K562 (cell line): ENCODE measurements at regions not wholly inside any gene's neighbourhood (a gene's known extent, or its start where the extent isn't known, plus 50 kb on each side); places are given as distances from the start of the nearest gene placed in this dataset.

Source experiments
- ATAC-seq: fragments of 200-7000 bp; cut with Tn5 transposase; 3 replicates; pipeline ENCODE4 v1.9.1; 2020; ENCODE audit warnings: moderate library complexity
- BruUV-seq: library from RNA; stranded (reverse); fragments of 400-500 nt; replicated peaks from 2 replicates; lab custom pipeline; 2021; lab: Mats Ljungman, UMichigan
- CTCF ChIA-PET: fragments of 300-600 bp; formaldehyde crosslinking; extraction: SDS; loops from one replicate; lab custom pipeline; 2021; ENCODE audit warnings: low intra/inter-chr PET ratio; lab: Yijun Ruan, JAX
- POLR2A ChIA-PET: fragments of 300-600, 350-650 bp; sonication (Branson Sonifier 250); formaldehyde crosslinking; extraction: SDS; loops from one replicate; lab custom pipeline; 2021; ENCODE audit warnings: antibody characterized with exemption, inconsistent platforms; lab: Yijun Ruan, JAX
- DNase-seq, 4 experiments: peaks; one replicate each; pipeline versions ENCODE4 v3.0.0 to v3.0.0-alpha.2; 2011 to 2018; ENCODE audit warnings: low spot score in 3 of 4, mixed read lengths in 3 of 4; ENCODE audit errors: extremely low read depth in 1 of 4
- FAIRE-seq: peaks from 2 replicates; lab custom pipeline; 2011; peaks lifted over from hg19 to GRCh38; lab: Jason Lieb, UNC
- H2AFZ ChIP-seq: 2 replicates; pipeline ENCODE4 v1.6.0; 2011; ENCODE audit warnings: low read depth, low read length, control low read depth, inconsistent platforms
- H3K27ac ChIP-seq: fragments of 200-600 bp; 3 replicates; pipeline ENCODE4 v1.8.0; 2011; ENCODE audit warnings: low read depth, mild to moderate bottlenecking, control low read depth, inconsistent platforms, low read length, moderate library complexity, mixed read lengths; ENCODE audit errors: extremely low read depth
- H3K27me3 ChIP-seq, 2 experiments: fragments of 300-600 bp in 1 of 2; 2 replicates in 1 of 2; 3 replicates in 1 of 2; pipeline versions ENCODE4 v1.6.0 to v1.8.0; 2011; ENCODE audit warnings: inconsistent platforms in 2 of 2, low read length in 2 of 2, mild to moderate bottlenecking in 1 of 2, mixed read lengths in 1 of 2, moderate library complexity in 1 of 2; ENCODE audit not compliant: control insufficient read depth in 2 of 2, insufficient read depth in 2 of 2
- H3K36me3 ChIP-seq: fragments of 300-600 bp; 3 replicates; pipeline ENCODE4 v1.8.0; 2011; ENCODE audit warnings: mild to moderate bottlenecking, low read length, inconsistent platforms; ENCODE audit not compliant: control insufficient read depth, insufficient read depth
- H3K4me1 ChIP-seq, 2 experiments: fragments of 200-600 bp in 1 of 2; replicated peaks in 1 of 2; 2 replicates in 1 of 2; 3 replicates in 1 of 2; pipeline versions ENCODE4 v1.5.1 to v1.8.0; 2011; ENCODE audit warnings: inconsistent platforms in 2 of 2, low read length in 2 of 2, mild to moderate bottlenecking in 1 of 2, mixed read lengths in 1 of 2, moderate library complexity in 1 of 2; ENCODE audit not compliant: control insufficient read depth in 2 of 2, insufficient read depth in 2 of 2
- H3K4me2 ChIP-seq: 2 replicates; pipeline ENCODE4 v1.6.1; 2011; ENCODE audit warnings: low read length, control low read depth, inconsistent platforms, mixed read lengths; ENCODE audit not compliant: insufficient read depth
- H3K4me3 ChIP-seq: fragments of 200-600 bp; sonication (generic), shearing (Covaris generic); 2 replicates; pipeline ENCODE4 v1.5.1; 2016; ENCODE audit warnings: control low read depth, inconsistent platforms
- H3K79me2 ChIP-seq: fragments of 200-600 bp; 3 replicates; pipeline ENCODE4 v1.8.0; 2011; ENCODE audit warnings: low read length, inconsistent platforms; ENCODE audit not compliant: control insufficient read depth, insufficient read depth
- H3K9ac ChIP-seq, 2 experiments: 2 replicates each; pipeline versions ENCODE4 v1.6.0 to v1.6.1; 2011; ENCODE audit warnings: low read depth in 2 of 2, low read length in 2 of 2, control low read depth in 1 of 2, inconsistent platforms in 1 of 2, mild to moderate bottlenecking in 1 of 2, mixed read lengths in 1 of 2; ENCODE audit not compliant: insufficient read depth in 1 of 2
- H3K9me1 ChIP-seq: one replicate; pipeline ENCODE4 v1.6.0; 2011; ENCODE audit warnings: inconsistent platforms, mild to moderate bottlenecking, low read length, moderate library complexity; ENCODE audit not compliant: control insufficient read depth, insufficient read depth
- H3K9me3 ChIP-seq: replicated peaks from 2 replicates; pipeline ENCODE4 v1.5.1; 2011; ENCODE audit warnings: low read depth, low read length, inconsistent platforms; ENCODE audit not compliant: control insufficient read depth, insufficient read depth
- H4K20me1 ChIP-seq: replicated peaks from 2 replicates; pipeline ENCODE4 v1.6.1; 2011; ENCODE audit warnings: low read length, inconsistent platforms, mixed read lengths; ENCODE audit not compliant: control insufficient read depth, insufficient read depth
- ARHGAP35 ChIP-seq: fragments of 450-650 bp; IDR thresholded peaks from 2 replicates; pipeline ENCODE4 v1.6.1; 2018; ENCODE audit not compliant: partially characterized antibody
- FOXA1 ChIP-seq: fragments of 450-650 bp; IDR thresholded peaks from 2 replicates; pipeline ENCODE4 v1.6.1; 2016; ENCODE audit warnings: mild to moderate bottlenecking, borderline replicate concordance
- JUNB ChIP-seq: fragments of 450-650 bp; formaldehyde crosslinking; conservative IDR thresholded peaks from 2 replicates; pipeline ENCODE4 v1.4.0; 2020; ENCODE audit warnings: mild to moderate bottlenecking
- NFE2 ChIP-seq: IDR thresholded peaks from 2 replicates; pipeline ENCODE4 v1.6.1; 2014; ENCODE audit warnings: antibody characterized with exemption, low read depth
- POLR2B ChIP-seq: fragments of 450-650 bp; IDR thresholded peaks from 2 replicates; pipeline ENCODE4 v1.6.1; 2018; ENCODE audit warnings: low read depth; ENCODE audit not compliant: partially characterized antibody
- POLR2G ChIP-seq: fragments of 200-400 bp; formaldehyde crosslinking; IDR thresholded peaks from 2 replicates; pipeline ENCODE4 v1.6.1; 2017; ENCODE audit warnings: low read depth, mild to moderate bottlenecking, antibody characterized with exemption, low read length, moderate library complexity
- PYGO2 ChIP-seq: fragments of 450-650 bp; IDR thresholded peaks from 2 replicates; pipeline ENCODE4 v1.6.1; 2016; ENCODE audit warnings: mild to moderate bottlenecking, missing genetic modification characterization, moderate library complexity, missing compliant biosample characterization
- RFX1 ChIP-seq: fragments of 450-650 bp; IDR thresholded peaks from 2 replicates; pipeline ENCODE4 v1.6.1; 2016; ENCODE audit warnings: mild to moderate bottlenecking, moderate library complexity
- RFX5 ChIP-seq: IDR thresholded peaks from 2 replicates; pipeline ENCODE4 v1.6.1; 2011; ENCODE audit warnings: low read depth, mild to moderate bottlenecking, improper control_type of control experiment, low read length
- SLC30A9 ChIP-seq: fragments of 250-450 bp; sonication (Bioruptor Pico); IDR thresholded peaks from 2 replicates; pipeline ENCODE4 v1.8.0; 2022; ENCODE audit warnings: mild to moderate bottlenecking, moderate library complexity
- TCF7 ChIP-seq: sonication (generic); IDR thresholded peaks from 2 replicates; pipeline ENCODE4 v1.6.1; 2016; ENCODE audit warnings: antibody characterized with exemption, borderline replicate concordance
- TGIF2 ChIP-seq: sonication (generic); formaldehyde crosslinking; IDR thresholded peaks from 2 replicates; pipeline ENCODE4 v1.8.1; 2022; ENCODE audit warnings: mild to moderate bottlenecking, missing genetic modification reagents, moderate library complexity
- ZNF668 ChIP-seq: fragments of 250-450 bp; sonication (Bioruptor Pico); IDR thresholded peaks from 2 replicates; pipeline ENCODE4 v1.8.0; 2022; ENCODE audit warnings: mild to moderate bottlenecking, inconsistent platforms
- WGBS: fragments of 100-300 bp; shearing (Covaris generic); methylation state at CpG from one replicate; pipeline ENCODE4 v1.1.6; 2016; ENCODE audit warnings: low coverage, mixed read lengths; ENCODE audit not compliant: insufficient coverage; ENCODE audit errors: missing lambda C conversion rate; 5-methylcytosine and 5-hydroxymethylcytosine counted together
- in situ Hi-C: fragments of 300-500 bp; cut with MboI; formaldehyde crosslinking; loops from 4 replicates; pipeline ENCODE4 v1.15.0; 2018; ENCODE audit warnings: inconsistent platforms, mixed read lengths
- intact Hi-C: fragments of 100-400 bp; cut with micrococcal nuclease; formaldehyde crosslinking; loops from 2 replicates; pipeline ENCODE4 v1.14.2; 2022
- TF ChIP-seq, protein P1 (sequence below): sonication (generic); formaldehyde crosslinking; IDR thresholded peaks from 2 replicates; pipeline ENCODE4 v1.9.0; 2022; ENCODE audit warnings: mild to moderate bottlenecking, missing genetic modification reagents
- TF ChIP-seq, protein P2 (sequence below): fragments of 450-650 bp; formaldehyde crosslinking; IDR thresholded peaks from 2 replicates; pipeline ENCODE4 v1.4.0; 2020; ENCODE audit warnings: mild to moderate bottlenecking, moderate library complexity
- TF ChIP-seq, protein P3 (sequence below), 2 experiments: IDR thresholded peaks in 1 of 2; conservative IDR thresholded peaks in 1 of 2; 2 replicates each; pipeline ENCODE4 v1.6.1; 2016; ENCODE audit warnings: low read depth in 2 of 2, mild to moderate bottlenecking in 1 of 2, missing compliant biosample characterization in 1 of 2, missing genetic modification characterization in 1 of 2, moderate library complexity in 1 of 2
- TF ChIP-seq, protein P4 (sequence below): sonication (generic); formaldehyde crosslinking; IDR thresholded peaks from 2 replicates; pipeline ENCODE4 v1.8.1; 2023; ENCODE audit warnings: mild to moderate bottlenecking, missing genetic modification reagents

DNA sequence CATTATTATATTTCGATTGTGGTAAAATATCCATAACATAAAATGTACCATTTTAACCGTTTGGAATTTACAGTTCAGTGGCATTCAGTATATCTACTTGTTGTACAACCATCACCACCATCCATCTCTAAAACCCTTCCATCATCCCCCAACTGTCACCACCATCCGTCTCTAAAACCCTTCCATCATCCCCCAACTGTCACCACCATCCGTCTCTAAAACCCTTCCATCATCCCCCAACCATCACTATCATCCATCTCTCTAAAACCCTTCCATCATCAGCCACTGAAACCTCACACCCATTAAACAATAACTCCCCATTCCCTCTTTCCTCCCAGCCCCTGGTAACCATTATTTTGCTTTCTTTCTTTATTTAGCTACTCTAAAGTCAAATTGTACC is 144.2 kb upstream of the EEA1 start:
- Histone ChIP-seq H3K79me2 (no peaks in the 10 kb centered on the region), H3K27me3 (no peaks in the 10 kb centered on the region), H4K20me1 (no peaks in the 10 kb centered on the region), H3K9me3 (no peaks in the 10 kb centered on the region), H3K4me1 (no peaks in the 10 kb centered on the region; a peak in 1 of 5 replicates), H3K36me3 (no peaks in the 10 kb centered on the region), H2AFZ (no peak overlapping the region), H3K4me2 (no peak overlapping the region), H3K4me3 (no peak overlapping the region), H3K27ac (no peak overlapping the region), H3K9me1 (no peaks in the 10 kb centered on the region), H3K9ac (no peak overlapping the region)
- intact Hi-C loops (no loop called here), in situ Hi-C loops (no loop called here)
- no peak for ATAC-seq
- no peak for FAIRE-seq
- ChIA-PET POLR2A (no interaction called here), CTCF (no interaction called here)
- DNase-seq, result no peak
- no TSS peak for BruUV-seq
- WGBS, result 16% methylated on average over 4 of the region's 4 CpGs
- TF ChIP-seq SLC30A9 (CRISPR knock-in tag), result no peak
- TF ChIP-seq, protein P1, sequence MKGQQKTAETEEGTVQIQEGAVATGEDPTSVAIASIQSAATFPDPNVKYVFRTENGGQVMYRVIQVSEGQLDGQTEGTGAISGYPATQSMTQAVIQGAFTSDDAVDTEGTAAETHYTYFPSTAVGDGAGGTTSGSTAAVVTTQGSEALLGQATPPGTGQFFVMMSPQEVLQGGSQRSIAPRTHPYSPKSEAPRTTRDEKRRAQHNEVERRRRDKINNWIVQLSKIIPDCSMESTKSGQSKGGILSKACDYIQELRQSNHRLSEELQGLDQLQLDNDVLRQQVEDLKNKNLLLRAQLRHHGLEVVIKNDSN (CRISPR knock-in tag), result no peak
- TF ChIP-seq, protein P2, sequence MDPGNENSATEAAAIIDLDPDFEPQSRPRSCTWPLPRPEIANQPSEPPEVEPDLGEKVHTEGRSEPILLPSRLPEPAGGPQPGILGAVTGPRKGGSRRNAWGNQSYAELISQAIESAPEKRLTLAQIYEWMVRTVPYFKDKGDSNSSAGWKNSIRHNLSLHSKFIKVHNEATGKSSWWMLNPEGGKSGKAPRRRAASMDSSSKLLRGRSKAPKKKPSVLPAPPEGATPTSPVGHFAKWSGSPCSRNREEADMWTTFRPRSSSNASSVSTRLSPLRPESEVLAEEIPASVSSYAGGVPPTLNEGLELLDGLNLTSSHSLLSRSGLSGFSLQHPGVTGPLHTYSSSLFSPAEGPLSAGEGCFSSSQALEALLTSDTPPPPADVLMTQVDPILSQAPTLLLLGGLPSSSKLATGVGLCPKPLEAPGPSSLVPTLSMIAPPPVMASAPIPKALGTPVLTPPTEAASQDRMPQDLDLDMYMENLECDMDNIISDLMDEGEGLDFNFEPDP (CRISPR knock-in tag), result no peak
- TF ChIP-seq ARHGAP35, result peak; percentile 72
- TF ChIP-seq PYGO2 (tag), result no peak
- TF ChIP-seq, protein P3, sequence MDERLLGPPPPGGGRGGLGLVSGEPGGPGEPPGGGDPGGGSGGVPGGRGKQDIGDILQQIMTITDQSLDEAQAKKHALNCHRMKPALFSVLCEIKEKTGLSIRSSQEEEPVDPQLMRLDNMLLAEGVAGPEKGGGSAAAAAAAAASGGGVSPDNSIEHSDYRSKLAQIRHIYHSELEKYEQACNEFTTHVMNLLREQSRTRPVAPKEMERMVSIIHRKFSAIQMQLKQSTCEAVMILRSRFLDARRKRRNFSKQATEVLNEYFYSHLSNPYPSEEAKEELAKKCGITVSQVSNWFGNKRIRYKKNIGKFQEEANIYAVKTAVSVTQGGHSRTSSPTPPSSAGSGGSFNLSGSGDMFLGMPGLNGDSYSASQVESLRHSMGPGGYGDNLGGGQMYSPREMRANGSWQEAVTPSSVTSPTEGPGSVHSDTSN (CRISPR knock-in tag; IDR thresholded peaks at IDR 0.05; ENCODE audit: low read depth), result no peak
- TF ChIP-seq, protein P3 (tag; conservative IDR thresholded peaks at IDR 0.05; ENCODE audit: low read depth), result peak; percentile 87
- TF ChIP-seq RFX1, result no peak
- no peak for TF ChIP-seq POLR2G
- no peak for TF ChIP-seq TGIF2
- TF ChIP-seq NFE2, result no peak
- TF ChIP-seq POLR2B, result no peak
- TF ChIP-seq TCF7, result no peak
- TF ChIP-seq, protein P4, sequence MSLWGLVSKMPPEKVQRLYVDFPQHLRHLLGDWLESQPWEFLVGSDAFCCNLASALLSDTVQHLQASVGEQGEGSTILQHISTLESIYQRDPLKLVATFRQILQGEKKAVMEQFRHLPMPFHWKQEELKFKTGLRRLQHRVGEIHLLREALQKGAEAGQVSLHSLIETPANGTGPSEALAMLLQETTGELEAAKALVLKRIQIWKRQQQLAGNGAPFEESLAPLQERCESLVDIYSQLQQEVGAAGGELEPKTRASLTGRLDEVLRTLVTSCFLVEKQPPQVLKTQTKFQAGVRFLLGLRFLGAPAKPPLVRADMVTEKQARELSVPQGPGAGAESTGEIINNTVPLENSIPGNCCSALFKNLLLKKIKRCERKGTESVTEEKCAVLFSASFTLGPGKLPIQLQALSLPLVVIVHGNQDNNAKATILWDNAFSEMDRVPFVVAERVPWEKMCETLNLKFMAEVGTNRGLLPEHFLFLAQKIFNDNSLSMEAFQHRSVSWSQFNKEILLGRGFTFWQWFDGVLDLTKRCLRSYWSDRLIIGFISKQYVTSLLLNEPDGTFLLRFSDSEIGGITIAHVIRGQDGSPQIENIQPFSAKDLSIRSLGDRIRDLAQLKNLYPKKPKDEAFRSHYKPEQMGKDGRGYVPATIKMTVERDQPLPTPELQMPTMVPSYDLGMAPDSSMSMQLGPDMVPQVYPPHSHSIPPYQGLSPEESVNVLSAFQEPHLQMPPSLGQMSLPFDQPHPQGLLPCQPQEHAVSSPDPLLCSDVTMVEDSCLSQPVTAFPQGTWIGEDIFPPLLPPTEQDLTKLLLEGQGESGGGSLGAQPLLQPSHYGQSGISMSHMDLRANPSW (CRISPR knock-in tag), result no peak
- no peak for TF ChIP-seq FOXA1
- TF ChIP-seq JUNB (CRISPR knock-in tag), result no peak
- TF ChIP-seq RFX5, result no peak
- TF ChIP-seq ZNF668 (CRISPR knock-in tag), result no peak
